HL-60 (cell line): ENCODE measurements at regions not wholly inside any gene's neighbourhood (a gene's known extent, or its start where the extent isn't known, plus 50 kb on each side); places are given as distances from the start of the nearest gene placed in this dataset.
"Not testable (repeated sequence)": the region's sequence is repeated elsewhere in the genome, so short reads cannot be mapped to it uniquely, and the experiment has no call there.

Source experiments
- DNase-seq, 2 experiments: peaks; one replicate each; pipeline ENCODE4 v3.0.0-alpha.2; 2010 to 2020; ENCODE audit warnings: low read depth in 1 of 2, low spot score in 1 of 2
- H3K27ac ChIP-seq: fragments of 250-450 bp; sonication (Bioruptor Pico); replicated peaks from 2 replicates; pipeline ENCODE4 v1.5.1; 2020; ENCODE audit warnings: mild to moderate bottlenecking, moderate library complexity
- H3K27me3 ChIP-seq: fragments of 250-450 bp; sonication (Bioruptor Pico); 2 replicates; pipeline ENCODE4 v1.5.1; 2021; ENCODE audit warnings: mild to moderate bottlenecking, moderate library complexity; ENCODE audit not compliant: insufficient read depth, poor library complexity, severe bottlenecking
- H3K4me3 ChIP-seq: replicated peaks from 2 replicates; pipeline ENCODE4 v1.5.1; 2011; ENCODE audit warnings: mild to moderate bottlenecking, control low read depth, low read length; ENCODE audit not compliant: insufficient read depth
- CTCF ChIP-seq: IDR thresholded peaks from one replicate; pipeline ENCODE4 v1.5.1; 2011; ENCODE audit warnings: low read length, control low read depth, inconsistent platforms; ENCODE audit not compliant: insufficient read depth
- GABPA ChIP-seq: IDR thresholded peaks from 2 replicates; pipeline ENCODE4 v1.6.1; 2012; ENCODE audit warnings: low read depth
- POLR2AphosphoS5 ChIP-seq: IDR thresholded peaks from 2 replicates; pipeline ENCODE4 v1.6.1; 2012; ENCODE audit warnings: low read depth
- REST ChIP-seq: IDR thresholded peaks from 2 replicates; pipeline ENCODE4 v1.6.1; 2012; ENCODE audit warnings: low read depth; ENCODE audit not compliant: insufficient replicate concordance
- SPI1 ChIP-seq: IDR thresholded peaks from 2 replicates; pipeline ENCODE4 v1.6.1; 2012; ENCODE audit warnings: low read depth, mild to moderate bottlenecking, borderline replicate concordance

GRCh38 chr15:24394303-24394702 is 281.3 kb upstream of the NPAP1 start:
- TF ChIP-seq GABPA (no peak), SPI1 (no peak), CTCF (no peak), REST (no peak), POLR2AphosphoS5 (no peak)
- Histone ChIP-seq H3K4me3 (no peak overlapping the region), H3K27ac (no peak overlapping the region), H3K27me3 (no peaks in the 10 kb centered on the region)
- no peak for DNase-seq

GRCh38 chr15:24412649-24413048 is 262.9 kb upstream of the NPAP1 start:
- not testable (repeated sequence) for H3K4me3 ChIP-seq, DNase-seq, H3K27ac ChIP-seq, H3K27me3 ChIP-seq

GRCh38 chr15:24426286-24427054 is 249.1 kb upstream of the NPAP1 start:
- H3K4me3 ChIP-seq, DNase-seq, H3K27me3 ChIP-seq, H3K27ac ChIP-seq: not testable (repeated sequence)

GRCh38 chr15:24427055-24427400 is 248.5 kb upstream of the NPAP1 start:
- not testable (repeated sequence) for H3K4me3 ChIP-seq, DNase-seq, H3K27ac ChIP-seq, H3K27me3 ChIP-seq

- not testable (repeated sequence) for H3K27me3 ChIP-seq, H3K4me3 ChIP-seq, DNase-seq, H3K27ac ChIP-seq
Measured at GRCh38 chr15:24435075-24435820, 240.3 kb upstream of the NPAP1 start.

- DNase-seq, result not testable (repeated sequence)
Measured at GRCh38 chr15:24437270-24437669, 238.3 kb upstream of the NPAP1 start.

GRCh38 chr15:24437735-24438134 is 237.8 kb upstream of the NPAP1 start:
- H3K27me3 ChIP-seq, H3K27ac ChIP-seq, DNase-seq, H3K4me3 ChIP-seq: not testable (repeated sequence)

More at GRCh38 chr15:24437270-24437669, 238.3 kb upstream of the NPAP1 start:
- not testable (repeated sequence) for H3K27ac ChIP-seq, H3K27me3 ChIP-seq, H3K4me3 ChIP-seq

- H3K4me3 ChIP-seq, DNase-seq, H3K27ac ChIP-seq, H3K27me3 ChIP-seq: not testable (repeated sequence)
Measured at GRCh38 chr15:24477107-24478025, 198.2 kb upstream of the NPAP1 start.

GRCh38 chr15:24485885-24486567 is 189.5 kb upstream of the NPAP1 start:
- not testable (repeated sequence) for DNase-seq, H3K27ac ChIP-seq

GRCh38 chr15:24488164-24488907 is 187.2 kb upstream of the NPAP1 start:
- not testable (repeated sequence) for H3K27me3 ChIP-seq, DNase-seq, H3K27ac ChIP-seq, H3K4me3 ChIP-seq

More at GRCh38 chr15:24485885-24486567, 189.5 kb upstream of the NPAP1 start:
- not testable (repeated sequence) for H3K4me3 ChIP-seq, H3K27me3 ChIP-seq
